Lower leg skin (tissue), 4 donors: ENCODE measurements at regions not wholly inside any gene's neighbourhood (a gene's known extent, or its start where the extent isn't known, plus 50 kb on each side); places are given as distances from the start of the nearest gene placed in this dataset.

Experiments used
- DNase-seq, 2 donors: peaks; one replicate each; pipeline ENCODE4 v3.0.0-alpha.2; 2019; ENCODE audit warnings: low spot score in 2 of 2
- H3K4me3 ChIP-seq: fragments of 200-600 bp; sonication (generic); 2 replicates; pipeline ENCODE4 v1.5.1; 2017; ENCODE audit warnings: mild to moderate bottlenecking, low read depth; ENCODE audit not compliant: poor library complexity, severe bottlenecking
- POLR2A ChIP-seq, 2 donors: fragments of 450-650 bp; IDR thresholded peaks; one replicate each; pipeline ENCODE4 v1.6.1; 2016 to 2017; ENCODE audit warnings: antibody characterized with exemption in 2 of 2, mild to moderate bottlenecking in 1 of 2, moderate library complexity in 1 of 2
- WGBS, 2 donors: methylation state at CpG; one replicate each; pipeline ENCODE4 v1.1.5; 2018; 5-methylcytosine and 5-hydroxymethylcytosine counted together
- intact Hi-C: fragments of 100-400 bp; cut with DNase I; formaldehyde crosslinking; loops from one replicate; pipeline ENCODE4 v1.15.0; 2023; ENCODE audit warnings: low total_unique reads
- TF ChIP-seq, protein P1 (sequence below), 3 donors: fragments of 450-650 bp; IDR thresholded peaks; one replicate each; pipeline ENCODE4 v1.5.1; 2016; ENCODE audit warnings: antibody characterized with exemption in 3 of 3, mild to moderate bottlenecking in 3 of 3, moderate library complexity in 2 of 3

DNA sequence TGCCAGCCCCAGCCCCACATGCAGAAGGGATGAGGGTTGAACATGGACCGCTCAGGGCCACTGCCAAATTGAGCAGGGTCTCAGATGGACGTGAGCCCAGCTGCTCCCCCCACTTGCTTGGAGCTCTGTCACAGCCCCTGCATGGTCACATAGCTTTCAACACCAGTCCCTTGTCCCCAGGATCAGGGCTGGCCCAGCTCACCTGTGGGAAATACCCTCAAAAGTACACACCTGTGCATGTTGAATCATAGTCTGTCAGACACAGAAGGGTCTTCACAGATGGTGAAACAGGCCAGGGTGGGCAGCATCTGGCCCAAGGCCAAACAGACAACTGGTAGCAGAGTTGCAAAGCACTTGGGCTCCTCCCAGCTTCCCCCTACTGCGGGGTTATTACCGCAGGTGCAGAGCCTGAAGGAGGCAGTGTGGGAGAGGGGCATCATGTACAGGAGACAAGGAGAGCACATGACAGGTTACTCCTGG lies 77.6 kb upstream of the UNC5B start:
- TF ChIP-seq POLR2A (IDR thresholded peaks at IDR 0.05): no peak
- DNase-seq: peak in 1 of 2 donors; percentile 76
- intact Hi-C loops: no loop called here
- no peak overlapping the region for H3K4me3 ChIP-seq
- 76 to 89% methylated on average over 4 of the region's 4 CpGs for WGBS, 2 donors

DNA sequence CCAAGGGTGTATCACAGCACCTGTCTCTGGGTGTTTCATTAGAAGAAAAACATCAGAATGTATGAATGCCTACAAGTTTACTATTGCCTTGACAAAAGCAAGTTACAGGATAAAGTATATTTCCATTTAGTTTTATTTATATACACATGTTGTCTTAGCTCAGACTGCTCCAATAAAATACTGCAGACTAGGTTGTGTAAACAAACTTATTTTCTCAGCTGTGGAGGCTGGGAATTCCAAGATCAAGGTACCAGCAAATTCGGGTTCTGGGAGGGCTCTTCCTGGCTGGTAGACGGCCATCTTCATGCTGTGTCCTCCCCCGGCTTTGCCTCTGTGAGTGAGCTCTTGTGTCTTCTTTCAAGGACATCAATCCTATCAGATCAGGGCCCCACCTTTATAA lies 77.1 kb upstream of the UNC5B start:
- DNase-seq: peak in 1 of 2 donors; percentile 17
- no peak for TF ChIP-seq POLR2A (IDR thresholded peaks at IDR 0.05)
- TF ChIP-seq, protein P1, sequence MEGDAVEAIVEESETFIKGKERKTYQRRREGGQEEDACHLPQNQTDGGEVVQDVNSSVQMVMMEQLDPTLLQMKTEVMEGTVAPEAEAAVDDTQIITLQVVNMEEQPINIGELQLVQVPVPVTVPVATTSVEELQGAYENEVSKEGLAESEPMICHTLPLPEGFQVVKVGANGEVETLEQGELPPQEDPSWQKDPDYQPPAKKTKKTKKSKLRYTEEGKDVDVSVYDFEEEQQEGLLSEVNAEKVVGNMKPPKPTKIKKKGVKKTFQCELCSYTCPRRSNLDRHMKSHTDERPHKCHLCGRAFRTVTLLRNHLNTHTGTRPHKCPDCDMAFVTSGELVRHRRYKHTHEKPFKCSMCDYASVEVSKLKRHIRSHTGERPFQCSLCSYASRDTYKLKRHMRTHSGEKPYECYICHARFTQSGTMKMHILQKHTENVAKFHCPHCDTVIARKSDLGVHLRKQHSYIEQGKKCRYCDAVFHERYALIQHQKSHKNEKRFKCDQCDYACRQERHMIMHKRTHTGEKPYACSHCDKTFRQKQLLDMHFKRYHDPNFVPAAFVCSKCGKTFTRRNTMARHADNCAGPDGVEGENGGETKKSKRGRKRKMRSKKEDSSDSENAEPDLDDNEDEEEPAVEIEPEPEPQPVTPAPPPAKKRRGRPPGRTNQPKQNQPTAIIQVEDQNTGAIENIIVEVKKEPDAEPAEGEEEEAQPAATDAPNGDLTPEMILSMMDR (IDR thresholded peaks at IDR 0.05): no peak
- intact Hi-C loops: no loop called here
- no peak overlapping the region for H3K4me3 ChIP-seq
- WGBS, 2 donors: 83 to 85% methylated on average over 3 of the region's 3 CpGs

DNA sequence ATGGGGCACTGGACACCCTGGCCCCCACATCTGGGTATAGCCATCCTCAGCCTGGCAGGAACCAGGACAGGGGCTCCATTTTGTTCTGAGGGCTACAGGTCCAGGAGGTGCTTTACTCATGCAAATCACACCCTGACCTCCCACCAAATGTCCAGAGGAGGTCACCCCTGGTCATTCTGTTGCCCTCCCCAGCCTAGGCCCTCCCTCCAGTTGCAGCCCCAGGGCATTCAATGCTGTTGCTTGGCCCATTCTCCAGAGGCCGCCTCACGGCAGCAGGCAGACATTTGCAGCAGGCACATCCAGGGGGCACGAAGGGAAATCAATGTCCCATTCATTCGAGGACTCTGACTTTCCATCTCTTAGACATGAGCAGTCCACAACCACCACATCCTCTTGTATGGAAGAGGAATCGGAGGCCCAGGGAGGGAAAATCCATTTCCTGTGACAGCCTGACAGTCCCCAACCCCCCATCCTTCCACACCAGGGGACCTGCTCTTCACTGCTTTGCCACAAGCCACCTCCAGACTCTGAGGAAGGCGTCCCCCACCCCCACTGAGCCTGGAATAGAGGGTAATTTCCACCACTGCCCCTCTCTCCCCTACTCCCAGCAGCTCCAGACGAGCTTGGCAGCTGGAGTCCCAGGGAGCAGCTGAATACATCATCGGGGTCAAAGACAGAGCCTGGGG lies 76.2 kb upstream of the UNC5B start:
- peak in 1 of 2 donors; percentile 31 for DNase-seq
- no peak for TF ChIP-seq POLR2A (IDR thresholded peaks at IDR 0.05)
- TF ChIP-seq, protein P1 (IDR thresholded peaks at IDR 0.05): no peak
- intact Hi-C loops: no loop called here
- no peak overlapping the region for H3K4me3 ChIP-seq
- 76 to 78% methylated on average over 8 of the region's 8 CpGs for WGBS, 2 donors

DNA sequence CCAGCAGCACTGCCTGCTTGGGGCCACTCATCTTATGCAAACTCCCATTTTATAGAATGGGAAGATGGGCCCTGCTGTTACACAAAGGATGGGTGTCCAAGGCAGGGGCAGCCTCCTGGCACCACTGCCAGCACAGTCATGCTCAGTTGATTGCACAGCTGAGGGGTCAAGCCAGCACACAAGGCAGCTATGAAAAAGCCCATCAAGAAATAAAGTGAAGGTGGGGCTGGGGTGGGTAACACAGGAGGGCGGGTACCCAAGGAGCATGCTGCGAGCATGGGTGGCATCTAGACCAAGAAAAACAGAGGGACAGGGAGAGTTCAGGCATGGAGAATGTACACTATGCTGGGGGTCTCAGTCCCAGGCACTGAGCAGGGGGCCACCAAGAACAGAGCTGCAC lies 74.7 kb upstream of the UNC5B start:
- DNase-seq: peak in 1 of 2 donors; percentile 17
- intact Hi-C loops: no loop called here
- TF ChIP-seq POLR2A (IDR thresholded peaks at IDR 0.05): no peak
- TF ChIP-seq, protein P1 (IDR thresholded peaks at IDR 0.05): no peak
- WGBS, 2 donors: 89 to 95% methylated on average over 2 of the region's 2 CpGs
- H3K4me3 ChIP-seq: no peak overlapping the region

DNA sequence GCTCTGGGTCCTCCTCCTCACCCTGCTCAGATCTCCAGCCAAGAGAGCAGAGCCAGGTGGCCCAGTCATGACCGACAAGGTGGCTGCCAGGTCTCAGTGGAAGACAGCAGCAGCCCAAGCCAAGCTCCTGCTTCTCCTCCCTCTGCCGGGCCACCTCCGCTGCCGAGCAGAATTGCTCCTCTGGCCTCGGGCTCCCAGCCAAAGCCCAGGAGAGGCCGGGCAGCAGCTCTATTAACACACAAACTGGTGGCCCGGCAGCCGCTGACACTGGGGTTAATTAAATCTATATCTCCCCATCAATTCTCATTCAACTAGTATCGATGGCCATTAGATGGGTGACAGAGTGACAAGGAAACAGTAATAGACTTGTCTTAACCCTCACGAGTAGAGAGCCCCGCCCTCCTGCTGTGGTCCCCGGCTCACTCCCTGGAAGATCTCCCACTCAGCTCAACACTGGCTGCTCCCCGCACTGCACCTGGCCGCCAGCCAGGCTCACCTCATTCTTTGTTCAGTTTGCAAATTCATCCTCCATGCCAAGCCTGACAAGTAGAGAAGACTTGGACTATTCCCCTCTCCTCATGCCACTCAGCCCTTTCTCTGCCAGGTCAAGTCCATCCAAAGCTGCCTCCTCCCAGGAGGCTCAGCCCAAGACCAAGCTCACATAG lies 74.1 kb upstream of the UNC5B start:
- no peak for TF ChIP-seq POLR2A (IDR thresholded peaks at IDR 0.05)
- TF ChIP-seq, protein P1 (IDR thresholded peaks at IDR 0.05): no peak
- intact Hi-C loops: no loop called here
- H3K4me3 ChIP-seq: no peak overlapping the region
- WGBS, 2 donors: 45 to 62% methylated on average over 14 of the region's 14 CpGs
- DNase-seq: peak in 1 of 2 donors; percentile 68

DNA sequence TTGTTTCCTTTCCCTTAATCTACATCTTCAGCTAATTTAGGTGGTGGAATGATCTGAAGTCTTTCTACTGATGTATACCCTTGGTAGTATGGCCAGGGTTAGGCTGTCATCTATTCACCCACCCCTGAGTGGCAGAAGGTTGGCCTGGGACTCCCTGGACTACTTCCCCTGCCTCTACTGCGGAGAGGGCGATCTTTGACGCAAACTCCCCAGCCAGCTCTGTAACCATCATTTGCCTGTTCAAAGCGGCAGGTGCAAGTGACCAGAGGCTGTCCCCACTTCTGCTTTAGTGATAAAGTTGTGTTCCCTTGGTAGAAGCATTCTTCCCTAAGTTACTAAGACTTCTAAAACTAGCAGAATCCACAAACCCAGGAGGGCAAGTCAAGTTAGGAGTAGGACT lies 70.8 kb upstream of the UNC5B start:
- WGBS, 2 donors: 96 to 97% methylated on average over 4 of the region's 4 CpGs
- TF ChIP-seq POLR2A (IDR thresholded peaks at IDR 0.05): no peak
- TF ChIP-seq, protein P1 (IDR thresholded peaks at IDR 0.05): no peak
- intact Hi-C loops: no loop called here
- peak in 1 of 2 donors; percentile 34 for DNase-seq
- H3K4me3 ChIP-seq: no peak overlapping the region
